Left forelimb (tissue), 1 donor: ENCODE measurements at regions not wholly inside any gene's neighbourhood (a gene's known extent, or its start where the extent isn't known, plus 50 kb on each side); places are given as distances from the start of the nearest gene placed in this dataset.

ENCODE experiments used
- DNase-seq: peaks from one replicate; pipeline ENCODE4 v3.0.0-alpha.2; 2018; ENCODE audit warnings: low spot score

GRCh38 chr10:36700123-36700522 lies 425.3 kb upstream of the ANKRD30A start:
- no peak for DNase-seq

- DNase-seq = no peak
These were observed 432.6 kb upstream of the ANKRD30A start for GRCh38 chr10:36692759-36693158.

GRCh38 chr10:36688717-36689116 lies 436.7 kb upstream of the ANKRD30A start:
- DNase-seq = no peak

GRCh38 chr10:36683421-36683820 lies 442.0 kb upstream of the ANKRD30A start:
- DNase-seq = no peak

GRCh38 chr10:36681751-36682632 lies 443.4 kb upstream of the ANKRD30A start:
- no peak for DNase-seq

- DNase-seq = no peak
These were observed 445.8 kb upstream of the ANKRD30A start for GRCh38 chr10:36679554-36679953.

- no peak for DNase-seq
These were observed 448.0 kb upstream of the ANKRD30A start for GRCh38 chr10:36677431-36677768.

- no peak for DNase-seq
These were observed 448.5 kb upstream of the ANKRD30A start for GRCh38 chr10:36676756-36677430.

- no peak for DNase-seq
These were observed 449.1 kb upstream of the ANKRD30A start for GRCh38 chr10:36676321-36676720.

GRCh38 chr10:36675458-36675880 lies 449.9 kb upstream of the ANKRD30A start:
- DNase-seq = no peak

GRCh38 chr10:36671607-36672006 lies 453.8 kb upstream of the ANKRD30A start:
- DNase-seq = no peak

GRCh38 chr10:36670621-36671402 lies 454.6 kb upstream of the ANKRD30A start:
- DNase-seq = no peak

GRCh38 chr10:36669615-36670352 lies 455.6 kb upstream of the ANKRD30A start:
- no peak for DNase-seq

GRCh38 chr10:36666451-36666850 lies 458.9 kb upstream of the ANKRD30A start:
- DNase-seq = no peak

- no peak for DNase-seq
These were observed 462.8 kb upstream of the ANKRD30A start for GRCh38 chr10:36662571-36662970.

GRCh38 chr10:36650274-36650673 lies 475.1 kb upstream of the ANKRD30A start:
- no peak for DNase-seq

GRCh38 chr10:36647540-36647939 lies 477.9 kb upstream of the ANKRD30A start:
- DNase-seq = no peak

GRCh38 chr10:36640626-36641025 lies 484.8 kb upstream of the ANKRD30A start:
- no peak for DNase-seq

GRCh38 chr10:36638462-36639155 lies 486.8 kb upstream of the ANKRD30A start:
- DNase-seq = no peak

GRCh38 chr10:36636879-36637278 lies 488.5 kb upstream of the ANKRD30A start:
- DNase-seq = no peak

- DNase-seq = no peak
These were observed 489.0 kb upstream of the ANKRD30A start for GRCh38 chr10:36636285-36636839.
